ENCODE measurements at regions not wholly inside any gene's neighbourhood (a gene's known extent, or its start where the extent isn't known, plus 50 kb on each side); places are given as distances from the start of the nearest gene placed in this dataset.

DNA sequence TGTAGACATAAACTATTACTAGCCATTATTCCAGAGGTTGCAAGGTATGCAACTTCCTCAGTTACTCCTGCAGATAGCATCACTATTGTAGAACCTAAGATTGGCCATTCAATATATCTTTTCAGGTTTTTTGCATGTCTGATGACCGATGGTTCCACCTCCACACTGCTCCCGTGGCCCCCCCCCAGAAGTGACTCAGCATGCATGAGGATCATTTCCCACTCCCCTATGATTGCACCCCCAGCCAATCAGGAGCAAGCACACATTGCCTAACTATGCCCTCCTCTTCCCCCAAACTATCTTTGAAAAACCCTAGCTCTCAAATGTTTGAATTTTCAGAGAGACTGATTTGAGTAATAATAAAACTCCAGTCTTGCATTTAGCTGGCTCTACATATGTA, 601.4 kb upstream of the TLE4 start:
- no peak for TF ChIP-seq GATA3 (IDR thresholded peaks at IDR 0.05; ENCODE audit: low read depth, low read length)
- TF ChIP-seq GATA2 (IDR thresholded peaks at IDR 0.05; ENCODE audit: low read depth, low read length) = no peak

Data from SH-SY5Y (cell line).